HCT116 (cell line): ENCODE measurements at regions not wholly inside any gene's neighbourhood (a gene's known extent, or its start where the extent isn't known, plus 50 kb on each side); places are given as distances from the start of the nearest gene placed in this dataset.

Experiments used
- JUND ChIP-seq: IDR thresholded peaks from 2 replicates; pipeline ENCODE4 v1.6.1; 2012
- SIN3A ChIP-seq: IDR thresholded peaks from 2 replicates; pipeline ENCODE4 v1.6.1; 2012; ENCODE audit warnings: low read depth
- YY1 ChIP-seq: IDR thresholded peaks from 2 replicates; pipeline ENCODE4 v1.6.1; 2011; ENCODE audit warnings: low read length, low read depth, moderate library complexity, mild to moderate bottlenecking; ENCODE audit not compliant: insufficient replicate concordance; ENCODE audit errors: extremely low read depth
- ZNF274 ChIP-seq: fragments of 200-500 bp; sonication (Bioruptor generic); IDR thresholded peaks from 2 replicates; pipeline ENCODE4 v1.6.1; 2014; ENCODE audit warnings: mild to moderate bottlenecking, low read depth, low read length, inconsistent platforms
- TF ChIP-seq, protein P1 (sequence below), 3 experiments: fragments of 200-600 bp in 1 of 3; sonication (generic) in 1 of 3; IDR thresholded peaks in 2 of 3; conservative IDR thresholded peaks in 1 of 3; 2 replicates each; pipeline ENCODE4 v1.5.1; 2012 to 2017; ENCODE audit warnings: low read depth in 2 of 3, low read length in 2 of 3, antibody characterized with exemption in 1 of 3, borderline replicate concordance in 1 of 3, control low read depth in 1 of 3, mild to moderate bottlenecking in 1 of 3, mixed read lengths in 1 of 3, mixed run types in 1 of 3, moderate library complexity in 1 of 3; ENCODE audit not compliant: insufficient read depth in 1 of 3
- TF ChIP-seq, protein P2 (sequence below): IDR thresholded peaks from 2 replicates; pipeline ENCODE4 v1.6.1; 2012; ENCODE audit warnings: low read depth

DNA sequence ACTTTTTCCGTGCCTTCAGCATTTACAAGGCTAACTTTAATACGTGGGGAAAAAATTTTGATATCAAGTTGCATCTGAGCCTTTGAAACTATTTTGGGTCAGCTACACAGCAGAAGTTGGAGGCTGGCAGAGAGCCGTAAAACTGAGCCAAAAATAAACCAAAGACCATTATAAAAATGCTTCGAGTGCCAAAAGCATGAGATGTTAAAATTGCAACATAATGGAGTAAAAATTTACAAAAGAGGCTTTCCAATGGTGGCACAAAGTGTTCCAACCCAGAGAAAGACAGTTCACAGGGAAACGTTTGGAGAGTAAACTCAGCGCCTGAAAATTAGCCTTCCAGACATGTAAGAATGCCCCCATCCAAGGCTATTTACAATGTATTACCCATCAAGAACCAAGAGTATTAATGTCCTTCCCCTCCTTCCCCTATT is 190.3 kb downstream of the TLE1 start:
- TF ChIP-seq, protein P1, sequence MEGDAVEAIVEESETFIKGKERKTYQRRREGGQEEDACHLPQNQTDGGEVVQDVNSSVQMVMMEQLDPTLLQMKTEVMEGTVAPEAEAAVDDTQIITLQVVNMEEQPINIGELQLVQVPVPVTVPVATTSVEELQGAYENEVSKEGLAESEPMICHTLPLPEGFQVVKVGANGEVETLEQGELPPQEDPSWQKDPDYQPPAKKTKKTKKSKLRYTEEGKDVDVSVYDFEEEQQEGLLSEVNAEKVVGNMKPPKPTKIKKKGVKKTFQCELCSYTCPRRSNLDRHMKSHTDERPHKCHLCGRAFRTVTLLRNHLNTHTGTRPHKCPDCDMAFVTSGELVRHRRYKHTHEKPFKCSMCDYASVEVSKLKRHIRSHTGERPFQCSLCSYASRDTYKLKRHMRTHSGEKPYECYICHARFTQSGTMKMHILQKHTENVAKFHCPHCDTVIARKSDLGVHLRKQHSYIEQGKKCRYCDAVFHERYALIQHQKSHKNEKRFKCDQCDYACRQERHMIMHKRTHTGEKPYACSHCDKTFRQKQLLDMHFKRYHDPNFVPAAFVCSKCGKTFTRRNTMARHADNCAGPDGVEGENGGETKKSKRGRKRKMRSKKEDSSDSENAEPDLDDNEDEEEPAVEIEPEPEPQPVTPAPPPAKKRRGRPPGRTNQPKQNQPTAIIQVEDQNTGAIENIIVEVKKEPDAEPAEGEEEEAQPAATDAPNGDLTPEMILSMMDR (IDR thresholded peaks at IDR 0.05 in 2 of 3, conservative IDR thresholded peaks at IDR 0.05 in 1 of 3; ENCODE audit: borderline replicate concordance in 1 of 3, insufficient read depth in 1 of 3, low read depth in 2 of 3, low read length in 2 of 3): no peak
- no peak for TF ChIP-seq ZNF274
- no peak for TF ChIP-seq YY1
- TF ChIP-seq SIN3A: no peak
- no peak for TF ChIP-seq JUND
- TF ChIP-seq, protein P2, sequence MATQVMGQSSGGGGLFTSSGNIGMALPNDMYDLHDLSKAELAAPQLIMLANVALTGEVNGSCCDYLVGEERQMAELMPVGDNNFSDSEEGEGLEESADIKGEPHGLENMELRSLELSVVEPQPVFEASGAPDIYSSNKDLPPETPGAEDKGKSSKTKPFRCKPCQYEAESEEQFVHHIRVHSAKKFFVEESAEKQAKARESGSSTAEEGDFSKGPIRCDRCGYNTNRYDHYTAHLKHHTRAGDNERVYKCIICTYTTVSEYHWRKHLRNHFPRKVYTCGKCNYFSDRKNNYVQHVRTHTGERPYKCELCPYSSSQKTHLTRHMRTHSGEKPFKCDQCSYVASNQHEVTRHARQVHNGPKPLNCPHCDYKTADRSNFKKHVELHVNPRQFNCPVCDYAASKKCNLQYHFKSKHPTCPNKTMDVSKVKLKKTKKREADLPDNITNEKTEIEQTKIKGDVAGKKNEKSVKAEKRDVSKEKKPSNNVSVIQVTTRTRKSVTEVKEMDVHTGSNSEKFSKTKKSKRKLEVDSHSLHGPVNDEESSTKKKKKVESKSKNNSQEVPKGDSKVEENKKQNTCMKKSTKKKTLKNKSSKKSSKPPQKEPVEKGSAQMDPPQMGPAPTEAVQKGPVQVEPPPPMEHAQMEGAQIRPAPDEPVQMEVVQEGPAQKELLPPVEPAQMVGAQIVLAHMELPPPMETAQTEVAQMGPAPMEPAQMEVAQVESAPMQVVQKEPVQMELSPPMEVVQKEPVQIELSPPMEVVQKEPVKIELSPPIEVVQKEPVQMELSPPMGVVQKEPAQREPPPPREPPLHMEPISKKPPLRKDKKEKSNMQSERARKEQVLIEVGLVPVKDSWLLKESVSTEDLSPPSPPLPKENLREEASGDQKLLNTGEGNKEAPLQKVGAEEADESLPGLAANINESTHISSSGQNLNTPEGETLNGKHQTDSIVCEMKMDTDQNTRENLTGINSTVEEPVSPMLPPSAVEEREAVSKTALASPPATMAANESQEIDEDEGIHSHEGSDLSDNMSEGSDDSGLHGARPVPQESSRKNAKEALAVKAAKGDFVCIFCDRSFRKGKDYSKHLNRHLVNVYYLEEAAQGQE: no peak
